K562 (cell line): ENCODE measurements at regions not wholly inside any gene's neighbourhood (a gene's known extent, or its start where the extent isn't known, plus 50 kb on each side); places are given as distances from the start of the nearest gene placed in this dataset.

Experiments
- ARID1B ChIP-seq: fragments of 450-650 bp; IDR thresholded peaks from 2 replicates; pipeline ENCODE4 v1.6.1; 2016; ENCODE audit warnings: antibody characterized with exemption, mild to moderate bottlenecking, inconsistent platforms
- CBFA2T3 ChIP-seq: fragments of 450-650 bp; IDR thresholded peaks from 2 replicates; pipeline ENCODE4 v1.6.1; 2017
- PML ChIP-seq: IDR thresholded peaks from 2 replicates; pipeline ENCODE4 v1.6.1; 2012; ENCODE audit warnings: low read length, inconsistent platforms
- SMARCA5 ChIP-seq: fragments of 450-650 bp; IDR thresholded peaks from 2 replicates; pipeline ENCODE4 v1.6.1; 2016
- TEAD4 ChIP-seq, 2 experiments: sonication (generic) in 1 of 2; formaldehyde crosslinking in 1 of 2; IDR thresholded peaks; 2 replicates each; pipeline versions ENCODE4 v1.6.1 to v1.8.0; 2012 to 2022; ENCODE audit warnings: borderline replicate concordance in 1 of 2, inconsistent platforms in 1 of 2, low read length in 1 of 2, mild to moderate bottlenecking in 1 of 2, missing genetic modification reagents in 1 of 2
- TRIM24 ChIP-seq, 2 experiments: fragments of 450-650 bp; IDR thresholded peaks; 2 replicates each; pipeline ENCODE4 v1.6.1; 2016
- ZFPM2 ChIP-seq: fragments of 250-450 bp; sonication (Bioruptor Pico); IDR thresholded peaks from 2 replicates; pipeline ENCODE4 v1.5.1; 2022; ENCODE audit warnings: mild to moderate bottlenecking
- ZNF444 ChIP-seq: fragments of 250-450 bp; sonication (Bioruptor Pico); IDR thresholded peaks from 2 replicates; pipeline ENCODE4 v1.4.0; 2020; ENCODE audit warnings: mild to moderate bottlenecking, moderate library complexity
- TF ChIP-seq, protein P1 (sequence below): fragments of 450-650 bp; IDR thresholded peaks from 2 replicates; pipeline ENCODE4 v1.7.1; 2018; ENCODE audit warnings: mild to moderate bottlenecking, low read depth; ENCODE audit not compliant: partially characterized antibody
- TF ChIP-seq, protein P2 (sequence below): fragments of 200-800 bp; sonication (Bioruptor generic); IDR thresholded peaks from 2 replicates; pipeline ENCODE4 v1.6.1; 2017; ENCODE audit warnings: missing genetic modification characterization, missing compliant biosample characterization
- TF ChIP-seq, protein P3 (sequence below), 2 experiments: fragments of 450-650 bp in 1 of 2; IDR thresholded peaks; 2 replicates each; pipeline ENCODE4 v1.6.1; 2011 to 2017; ENCODE audit warnings: low read depth in 2 of 2, antibody characterized with exemption in 1 of 2, borderline replicate concordance in 1 of 2, low read length in 1 of 2, mild to moderate bottlenecking in 1 of 2, mixed read lengths in 1 of 2; ENCODE audit not compliant: control insufficient read depth in 1 of 2
- TF ChIP-seq, protein P4 (sequence below): sonication (generic); formaldehyde crosslinking; IDR thresholded peaks from 2 replicates; pipeline ENCODE4 v1.5.0; 2020; ENCODE audit warnings: missing genetic modification reagents

DNA sequence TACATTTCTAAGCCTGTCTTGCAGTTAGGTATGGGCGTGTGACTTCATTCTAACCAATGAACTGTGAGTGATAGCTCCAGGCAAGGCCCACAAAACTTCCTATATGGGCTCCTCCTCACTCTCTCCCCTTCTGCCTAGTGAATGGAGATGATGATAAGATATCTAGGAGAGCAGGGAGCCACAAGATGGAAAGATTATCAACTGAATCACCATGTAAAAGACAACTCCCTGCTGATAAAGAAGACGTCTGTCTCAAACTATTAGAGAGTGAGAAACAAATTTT is 237.1 kb downstream of the GPD2 start (continued):
- TF ChIP-seq CBFA2T3 (peak; percentile 35; the same call in 1 of the 2 replicates), SMARCA5 (no peak), PML (no peak), ZFPM2 (CRISPR knock-in tag) (no peak), ARID1B (peak; percentile 34; the same call in 1 of the 2 replicates), TEAD4 (IDR thresholded peaks at IDR 0.05; ENCODE audit: low read length) (peak; percentile 39; the same call in 1 of the 2 replicates), TEAD4 (CRISPR knock-in tag; IDR thresholded peaks at IDR 0.05; ENCODE audit: borderline replicate concordance) (no peak), ZNF444 (CRISPR knock-in tag) (no peak), TRIM24 (IDR thresholded peaks at IDR 0.05) (no peak)
- TF ChIP-seq, protein P1, sequence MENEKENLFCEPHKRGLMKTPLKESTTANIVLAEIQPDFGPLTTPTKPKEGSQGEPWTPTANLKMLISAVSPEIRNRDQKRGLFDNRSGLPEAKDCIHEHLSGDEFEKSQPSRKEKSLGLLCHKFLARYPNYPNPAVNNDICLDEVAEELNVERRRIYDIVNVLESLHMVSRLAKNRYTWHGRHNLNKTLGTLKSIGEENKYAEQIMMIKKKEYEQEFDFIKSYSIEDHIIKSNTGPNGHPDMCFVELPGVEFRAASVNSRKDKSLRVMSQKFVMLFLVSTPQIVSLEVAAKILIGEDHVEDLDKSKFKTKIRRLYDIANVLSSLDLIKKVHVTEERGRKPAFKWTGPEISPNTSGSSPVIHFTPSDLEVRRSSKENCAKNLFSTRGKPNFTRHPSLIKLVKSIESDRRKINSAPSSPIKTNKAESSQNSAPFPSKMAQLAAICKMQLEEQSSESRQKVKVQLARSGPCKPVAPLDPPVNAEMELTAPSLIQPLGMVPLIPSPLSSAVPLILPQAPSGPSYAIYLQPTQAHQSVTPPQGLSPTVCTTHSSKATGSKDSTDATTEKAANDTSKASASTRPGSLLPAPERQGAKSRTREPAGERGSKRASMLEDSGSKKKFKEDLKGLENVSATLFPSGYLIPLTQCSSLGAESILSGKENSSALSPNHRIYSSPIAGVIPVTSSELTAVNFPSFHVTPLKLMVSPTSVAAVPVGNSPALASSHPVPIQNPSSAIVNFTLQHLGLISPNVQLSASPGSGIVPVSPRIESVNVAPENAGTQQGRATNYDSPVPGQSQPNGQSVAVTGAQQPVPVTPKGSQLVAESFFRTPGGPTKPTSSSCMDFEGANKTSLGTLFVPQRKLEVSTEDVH = no peak
- TF ChIP-seq, protein P2, sequence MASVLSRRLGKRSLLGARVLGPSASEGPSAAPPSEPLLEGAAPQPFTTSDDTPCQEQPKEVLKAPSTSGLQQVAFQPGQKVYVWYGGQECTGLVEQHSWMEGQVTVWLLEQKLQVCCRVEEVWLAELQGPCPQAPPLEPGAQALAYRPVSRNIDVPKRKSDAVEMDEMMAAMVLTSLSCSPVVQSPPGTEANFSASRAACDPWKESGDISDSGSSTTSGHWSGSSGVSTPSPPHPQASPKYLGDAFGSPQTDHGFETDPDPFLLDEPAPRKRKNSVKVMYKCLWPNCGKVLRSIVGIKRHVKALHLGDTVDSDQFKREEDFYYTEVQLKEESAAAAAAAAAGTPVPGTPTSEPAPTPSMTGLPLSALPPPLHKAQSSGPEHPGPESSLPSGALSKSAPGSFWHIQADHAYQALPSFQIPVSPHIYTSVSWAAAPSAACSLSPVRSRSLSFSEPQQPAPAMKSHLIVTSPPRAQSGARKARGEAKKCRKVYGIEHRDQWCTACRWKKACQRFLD (CRISPR knock-in tag) = no peak
- TF ChIP-seq, protein P3, sequence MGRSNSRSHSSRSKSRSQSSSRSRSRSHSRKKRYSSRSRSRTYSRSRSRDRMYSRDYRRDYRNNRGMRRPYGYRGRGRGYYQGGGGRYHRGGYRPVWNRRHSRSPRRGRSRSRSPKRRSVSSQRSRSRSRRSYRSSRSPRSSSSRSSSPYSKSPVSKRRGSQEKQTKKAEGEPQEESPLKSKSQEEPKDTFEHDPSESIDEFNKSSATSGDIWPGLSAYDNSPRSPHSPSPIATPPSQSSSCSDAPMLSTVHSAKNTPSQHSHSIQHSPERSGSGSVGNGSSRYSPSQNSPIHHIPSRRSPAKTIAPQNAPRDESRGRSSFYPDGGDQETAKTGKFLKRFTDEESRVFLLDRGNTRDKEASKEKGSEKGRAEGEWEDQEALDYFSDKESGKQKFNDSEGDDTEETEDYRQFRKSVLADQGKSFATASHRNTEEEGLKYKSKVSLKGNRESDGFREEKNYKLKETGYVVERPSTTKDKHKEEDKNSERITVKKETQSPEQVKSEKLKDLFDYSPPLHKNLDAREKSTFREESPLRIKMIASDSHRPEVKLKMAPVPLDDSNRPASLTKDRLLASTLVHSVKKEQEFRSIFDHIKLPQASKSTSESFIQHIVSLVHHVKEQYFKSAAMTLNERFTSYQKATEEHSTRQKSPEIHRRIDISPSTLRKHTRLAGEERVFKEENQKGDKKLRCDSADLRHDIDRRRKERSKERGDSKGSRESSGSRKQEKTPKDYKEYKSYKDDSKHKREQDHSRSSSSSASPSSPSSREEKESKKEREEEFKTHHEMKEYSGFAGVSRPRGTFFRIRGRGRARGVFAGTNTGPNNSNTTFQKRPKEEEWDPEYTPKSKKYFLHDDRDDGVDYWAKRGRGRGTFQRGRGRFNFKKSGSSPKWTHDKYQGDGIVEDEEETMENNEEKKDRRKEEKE (IDR thresholded peaks at IDR 0.05; ENCODE audit: borderline replicate concordance in 1 of 2, control insufficient read depth in 1 of 2, low read depth in 2 of 2, low read length in 1 of 2) = no peak
- TF ChIP-seq, protein P4, sequence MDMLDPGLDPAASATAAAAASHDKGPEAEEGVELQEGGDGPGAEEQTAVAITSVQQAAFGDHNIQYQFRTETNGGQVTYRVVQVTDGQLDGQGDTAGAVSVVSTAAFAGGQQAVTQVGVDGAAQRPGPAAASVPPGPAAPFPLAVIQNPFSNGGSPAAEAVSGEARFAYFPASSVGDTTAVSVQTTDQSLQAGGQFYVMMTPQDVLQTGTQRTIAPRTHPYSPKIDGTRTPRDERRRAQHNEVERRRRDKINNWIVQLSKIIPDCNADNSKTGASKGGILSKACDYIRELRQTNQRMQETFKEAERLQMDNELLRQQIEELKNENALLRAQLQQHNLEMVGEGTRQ = peak; percentile 50
